GM12891 (cell line): ENCODE measurements at regions not wholly inside any gene's neighbourhood (a gene's known extent, or its start where the extent isn't known, plus 50 kb on each side); places are given as distances from the start of the nearest gene placed in this dataset.

Experiments
- POLR2A ChIP-seq: IDR thresholded peaks from 2 replicates; pipeline ENCODE4 v1.6.1; 2011; ENCODE audit warnings: low read depth, low read length, control low read depth
- POLR2AphosphoS5 ChIP-seq: IDR thresholded peaks from 2 replicates; pipeline ENCODE4 v1.6.1; 2011; ENCODE audit warnings: low read depth, low read length, control low read depth
- SPI1 ChIP-seq: IDR thresholded peaks from 2 replicates; pipeline ENCODE4 v1.6.1; 2011; ENCODE audit warnings: low read depth, low read length, control low read depth

- TF ChIP-seq POLR2A = no peak
- no peak for TF ChIP-seq SPI1
- TF ChIP-seq POLR2AphosphoS5 = no peak
Measured at GRCh38 chrX:39442332-39442731, 641.1 kb downstream of the MID1IP1 start.
